Gastroesophageal sphincter (tissue), 4 donors: ENCODE measurements at regions not wholly inside any gene's neighbourhood (a gene's known extent, or its start where the extent isn't known, plus 50 kb on each side); places are given as distances from the start of the nearest gene placed in this dataset.

Experiments used
- ATAC-seq: fragments of 150-250 bp; one replicate; pipeline ENCODE4 v1.9.1; 2016; ENCODE audit warnings: mild to moderate bottlenecking, moderate library complexity
- H3K27ac ChIP-seq, 4 donors: fragments of 200-600 bp; sonication (generic) in 3 of 4; 1 replicate in 3 of 4; 2 replicates in 1 of 4; pipeline ENCODE4 v1.5.1; 2016 to 2019
- H3K27me3 ChIP-seq: fragments of 200-600 bp; sonication (generic); one replicate; pipeline ENCODE4 v1.5.1; 2019
- H3K36me3 ChIP-seq, 2 donors: fragments of 200-600 bp; sonication (generic); one replicate each; pipeline ENCODE4 v1.5.1; 2019; ENCODE audit warnings: control low read depth in 1 of 2
- H3K4me1 ChIP-seq, 3 donors: fragments of 200-600 bp; sonication (generic); 1 replicate in 2 of 3; 2 replicates in 1 of 3; pipeline ENCODE4 v1.5.1; 2016 to 2019; ENCODE audit warnings: control low read depth in 2 of 3
- H3K4me3 ChIP-seq, 2 donors: fragments of 200-600 bp; sonication (generic); one replicate each; pipeline ENCODE4 v1.5.1; 2019; ENCODE audit warnings: mild to moderate bottlenecking in 1 of 2, moderate library complexity in 1 of 2
- H3K9me3 ChIP-seq, 3 donors: fragments of 200-600 bp; sonication (generic); one replicate each; pipeline ENCODE4 v1.5.1; 2017 to 2019; ENCODE audit warnings: control low read depth in 2 of 3
- CTCF ChIP-seq, 4 experiments: fragments of 200-600 bp in 2 of 4; fragments of 450-650 bp in 2 of 4; sonication (generic) in 1 of 4; IDR thresholded peaks; one replicate each; pipeline ENCODE4 v1.5.1; 2017 to 2019; ENCODE audit warnings: antibody characterized with exemption in 4 of 4, mild to moderate bottlenecking in 2 of 4, moderate library complexity in 2 of 4
- EP300 ChIP-seq: sonication (generic); formaldehyde crosslinking; IDR thresholded peaks from one replicate; pipeline ENCODE4 v1.6.1; 2017; ENCODE audit warnings: antibody characterized with exemption, mild to moderate bottlenecking
- POLR2A ChIP-seq, 2 donors: fragments of 450-650 bp; IDR thresholded peaks; one replicate each; pipeline ENCODE4 v1.6.1; 2017; ENCODE audit warnings: antibody characterized with exemption in 2 of 2, mild to moderate bottlenecking in 2 of 2, moderate library complexity in 1 of 2
- POLR2AphosphoS5 ChIP-seq: sonication (generic); formaldehyde crosslinking; IDR thresholded peaks from one replicate; pipeline ENCODE4 v1.6.1; 2017; ENCODE audit warnings: antibody characterized with exemption
- WGBS, 2 donors: methylation state at CpG; one replicate each; pipeline ENCODE4 v1.1.5; 2018; ENCODE audit warnings: low coverage in 1 of 2; 5-methylcytosine and 5-hydroxymethylcytosine counted together

DNA sequence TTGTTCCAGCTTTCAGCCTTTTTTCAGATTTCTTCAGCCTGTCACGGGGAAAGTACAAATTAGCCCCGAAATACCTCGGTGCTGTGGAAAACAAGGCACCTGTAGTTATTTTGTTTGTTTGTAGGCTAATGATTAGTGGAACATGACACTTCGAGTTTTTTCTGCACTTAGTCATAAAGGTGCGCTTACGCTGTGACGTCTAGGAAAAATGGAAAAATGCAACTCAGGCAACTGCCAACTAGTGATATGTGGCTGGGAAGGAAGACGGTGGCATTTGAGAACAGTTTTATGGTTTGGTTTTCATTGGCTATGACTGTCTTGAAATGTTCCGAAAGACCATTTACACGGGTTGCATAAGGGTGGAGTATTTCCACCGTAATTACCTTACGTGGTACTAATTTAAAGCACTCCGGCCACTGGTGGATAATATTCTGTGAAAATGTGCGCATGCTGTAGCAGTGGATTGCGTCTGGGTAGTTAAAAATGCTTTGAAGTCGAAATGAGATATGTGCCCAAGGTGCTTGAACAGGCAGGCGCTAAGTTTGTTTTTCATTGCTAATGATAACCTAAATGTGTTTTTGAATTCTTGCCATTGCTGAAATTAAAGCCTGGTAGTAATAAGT, 94.5 kb upstream of the CELF2 start:
- TF ChIP-seq POLR2A (IDR thresholded peaks at IDR 0.05): no peak
- no peak for TF ChIP-seq CTCF (IDR thresholded peaks at IDR 0.05)
- no peak for TF ChIP-seq EP300
- no peak for TF ChIP-seq POLR2AphosphoS5
- no peaks in the 10 kb centered on the region for H3K4me1 ChIP-seq
- 84 to 95% methylated on average over 14 to 16 of the region's 17 CpGs for WGBS, 2 donors
- no peak overlapping the region for H3K27ac ChIP-seq
- H3K27me3 ChIP-seq: no peaks in the 10 kb centered on the region
- no peaks in the 10 kb centered on the region for H3K9me3 ChIP-seq
- H3K4me3 ChIP-seq: no peak overlapping the region
- no peak for ATAC-seq
- no peaks in the 10 kb centered on the region for H3K36me3 ChIP-seq

DNA sequence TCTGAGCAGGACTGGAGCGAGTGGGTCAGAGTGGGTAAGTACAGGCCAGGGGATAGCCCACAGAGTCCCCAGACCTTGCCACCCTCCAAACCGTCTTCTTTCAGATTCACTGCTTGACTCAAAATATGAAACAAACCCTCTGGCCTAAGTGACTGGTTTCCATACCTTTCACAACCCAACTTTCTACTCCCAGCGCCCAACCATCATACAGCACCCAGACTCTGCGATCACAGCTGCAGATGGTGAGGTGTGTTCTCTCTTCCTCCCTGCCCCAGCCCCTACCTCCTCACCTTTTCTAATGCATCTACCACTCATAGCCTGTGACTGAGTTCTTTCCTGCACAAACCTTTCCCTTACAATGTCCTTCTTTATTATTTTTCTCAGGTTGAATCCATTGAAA, 92.0 kb upstream of the CELF2 start:
- 89 to 100% methylated on average over 3 of the region's 4 CpGs for WGBS, 2 donors

DNA sequence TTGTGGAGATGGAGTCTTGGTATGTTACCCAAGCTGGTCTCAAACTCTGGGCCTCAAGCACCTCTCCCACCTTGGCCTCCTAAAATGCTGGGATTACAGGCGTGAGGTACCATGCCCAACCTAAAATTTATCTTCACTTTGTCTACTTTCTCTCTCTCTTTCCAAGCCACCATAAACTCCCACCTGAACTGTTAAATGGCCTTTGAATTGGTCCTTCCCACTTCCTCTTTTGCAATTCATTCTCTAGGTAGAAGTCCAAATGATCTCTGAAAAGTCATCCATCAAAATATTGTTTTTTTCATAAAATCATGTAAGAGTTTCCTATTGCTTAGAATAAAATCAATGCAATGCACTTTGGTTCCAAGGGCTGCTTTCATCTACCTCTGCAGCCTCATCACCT, 90.1 kb upstream of the CELF2 start:
- Histone ChIP-seq H3K4me3 (no peak overlapping the region), H3K36me3 (no peaks in the 10 kb centered on the region), H3K27me3 (no peaks in the 10 kb centered on the region), H3K9me3 (no peaks in the 10 kb centered on the region), H3K4me1 (no peaks in the 10 kb centered on the region), H3K27ac (no peak overlapping the region)
- no peak for TF ChIP-seq POLR2A (IDR thresholded peaks at IDR 0.05)
- no peak for TF ChIP-seq EP300
- no peak for ATAC-seq
- 83 to 100% methylated on average over 1 of the region's 1 CpG for WGBS, 2 donors

More for the DNA sequence above, 92.0 kb upstream of the CELF2 start:
- TF ChIP-seq CTCF (IDR thresholded peaks at IDR 0.05) (no peak), POLR2A (IDR thresholded peaks at IDR 0.05) (no peak), EP300 (no peak), POLR2AphosphoS5 (no peak)
- Histone ChIP-seq H3K4me3 (no peak overlapping the region), H3K27ac (no peak overlapping the region), H3K27me3 (no peaks in the 10 kb centered on the region), H3K36me3 (no peaks in the 10 kb centered on the region), H3K9me3 (no peaks in the 10 kb centered on the region), H3K4me1 (no peaks in the 10 kb centered on the region)
- ATAC-seq: no peak

DNA sequence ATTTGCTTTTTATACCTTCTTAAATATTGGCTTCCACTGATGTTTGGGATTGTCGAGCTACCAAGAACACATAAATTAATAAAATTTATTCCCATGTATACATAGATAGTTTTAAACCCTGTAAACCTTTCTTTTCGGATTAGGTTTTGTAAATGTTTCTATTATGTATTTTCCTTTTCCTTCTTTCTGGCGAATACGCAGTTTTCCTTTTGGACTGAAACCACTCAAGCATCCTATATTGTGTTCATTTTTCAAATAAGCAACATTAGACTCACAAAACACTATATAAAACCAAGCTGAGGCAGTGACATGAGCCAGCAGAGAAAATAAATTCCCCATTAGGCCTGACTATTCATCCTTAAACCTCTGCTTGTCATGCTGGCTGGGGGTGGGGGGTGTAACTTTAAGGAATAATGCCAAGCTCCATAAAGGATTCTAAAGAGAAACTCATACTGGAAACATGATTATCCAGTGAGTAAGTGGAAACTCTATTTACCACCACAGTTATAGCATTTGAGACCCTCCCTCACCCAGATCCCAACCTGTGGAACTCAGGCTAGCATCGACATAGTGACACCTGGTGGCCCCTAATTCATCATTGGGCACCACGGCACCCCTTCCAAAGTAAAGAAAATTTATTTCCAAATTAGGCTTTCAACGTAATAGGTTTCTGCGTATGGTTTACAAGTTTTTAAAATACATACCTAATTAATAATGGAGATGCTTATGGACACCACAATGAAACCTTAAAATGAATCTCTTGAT, 86.5 kb upstream of the CELF2 start:
- ATAC-seq: no peak
- no peaks in the 10 kb centered on the region for H3K36me3 ChIP-seq
- H3K9me3 ChIP-seq: no peaks in the 10 kb centered on the region
- H3K27ac ChIP-seq: no peak overlapping the region
- no peaks in the 10 kb centered on the region for H3K27me3 ChIP-seq
- H3K4me1 ChIP-seq: no peaks in the 10 kb centered on the region
- H3K4me3 ChIP-seq: no peak overlapping the region
- TF ChIP-seq CTCF (IDR thresholded peaks at IDR 0.05) (no peak), EP300 (no peak), POLR2A (IDR thresholded peaks at IDR 0.05) (no peak), POLR2AphosphoS5 (no peak)
- WGBS, 2 donors: 75 to 83% methylated on average over 6 to 8 of the region's 8 CpGs

- Histone ChIP-seq H3K9me3 (no peaks in the 10 kb centered on the region), H3K27ac (no peak overlapping the region), H3K27me3 (no peaks in the 10 kb centered on the region), H3K36me3 (no peaks in the 10 kb centered on the region), H3K4me1 (no peaks in the 10 kb centered on the region), H3K4me3 (no peak overlapping the region)
- no peak for ATAC-seq
- 76 to 93% methylated on average over 4 of the region's 4 CpGs for WGBS, 2 donors
- TF ChIP-seq POLR2A (IDR thresholded peaks at IDR 0.05) (no peak), CTCF (IDR thresholded peaks at IDR 0.05) (no peak), POLR2AphosphoS5 (no peak), EP300 (no peak)
Measured at GRCh38 chr10:10935032-10935431, 82.6 kb upstream of the CELF2 start.
